ENCODE measurements at regions not wholly inside any gene's neighbourhood (a gene's known extent, or its start where the extent isn't known, plus 50 kb on each side); places are given as distances from the start of the nearest gene placed in this dataset.

GRCh38 chr11:19466314-19466713 is 225.6 kb upstream of the E2F8 start:
- Histone ChIP-seq H3K79me2 (ENCODE audit: control insufficient read depth in 1 of 2, insufficient read depth in 2 of 2, low read length in 2 of 2) (no peaks in the 10 kb centered on the region), H3K23me2 (ENCODE audit: low read depth, low read length) (no peaks in the 10 kb centered on the region), H3K27me3 (replicated peaks in 1 of 4; ENCODE audit: control insufficient read depth in 3 of 4, extremely low read depth in 1 of 4, insufficient read depth in 3 of 4, low read length in 3 of 4) (no peaks in the 10 kb centered on the region; a peak in 1 of 7 replicates), H3K18ac (ENCODE audit: extremely low read depth, low read length) (no peak overlapping the region), H3K4ac (replicated peaks; ENCODE audit: insufficient read length, low read depth, low read length) (no peak overlapping the region), H3K23ac (ENCODE audit: insufficient read length) (no peak overlapping the region), H3K9ac (replicated peaks in 1 of 4; ENCODE audit: extremely low read depth in 1 of 4, low read depth in 3 of 4, low read length in 3 of 4) (no peak overlapping the region), H4K91ac (replicated peaks; ENCODE audit: insufficient read length, low read length) (no peak overlapping the region), H3K56ac (replicated peaks; ENCODE audit: insufficient read length, low read depth, low read length) (no peak overlapping the region), H3K4me3 (ENCODE audit: extremely low read depth in 1 of 4, insufficient read depth in 2 of 4, low read depth in 3 of 4, low read length in 4 of 4) (no peak overlapping the region), H2AK5ac (ENCODE audit: low read depth, low read length) (no peak overlapping the region), H3K4me1 (replicated peaks in 1 of 4; ENCODE audit: control insufficient read depth in 3 of 4, insufficient read depth in 4 of 4, low read length in 3 of 4) (no peaks in the 10 kb centered on the region), H2BK5ac (ENCODE audit: low read depth, low read length) (no peak overlapping the region), H2BK15ac (ENCODE audit: low read length) (no peak overlapping the region), H3K79me1 (ENCODE audit: low read depth, low read length) (no peaks in the 10 kb centered on the region), H3K14ac (ENCODE audit: insufficient read length) (no peak overlapping the region), H4K20me1 (replicated peaks in 1 of 2; ENCODE audit: control insufficient read depth in 1 of 2, insufficient read depth in 2 of 2, low read length in 2 of 2) (no peaks in the 10 kb centered on the region), H3K36me3 (ENCODE audit: control insufficient read depth in 2 of 4, insufficient read depth in 4 of 4, low read length in 3 of 4) (no peaks in the 10 kb centered on the region), H2BK12ac (ENCODE audit: low read depth, low read length) (no peak overlapping the region), H2BK120ac (replicated peaks; ENCODE audit: low read depth, low read length) (no peak overlapping the region), H3K9me3 (ENCODE audit: insufficient read depth in 2 of 2, low read depth in 1 of 2, low read length in 1 of 2) (no peaks in the 10 kb centered on the region), H3K4me2 (ENCODE audit: insufficient read depth in 1 of 2, low read depth in 2 of 2, low read length in 2 of 2) (no peak overlapping the region), H2AFZ (ENCODE audit: low read length) (no peak overlapping the region), H4K5ac (ENCODE audit: insufficient read length, low read depth, low read length) (no peak overlapping the region), H2BK20ac (ENCODE audit: low read length) (no peak overlapping the region), H3K27ac (ENCODE audit: low read depth, low read length) (no peak overlapping the region), H4K8ac (ENCODE audit: extremely low read depth, insufficient read depth, low read length) (peak overlapping the region; percentile 7; the same call in 1 of the 2 replicates)
- DNase-seq (ENCODE audit: low read depth in 1 of 2, low spot score in 2 of 2) (no peak), FAIRE-seq (no peak)
- 89% methylated on average over 7 of the region's 7 CpGs; no CpG with 5 or more reads in 1 of the 2 experiments for WGBS, 2 experiments (ENCODE audit: extremely low coverage in 1 of 2, insufficient coverage in 1 of 2, insufficient read length in 1 of 2, insufficient replicate concordance in 2 of 2, low coverage in 1 of 2, low lambda C conversion rate in 2 of 2, missing lambda C conversion rate in 1 of 2)
- ChIA-PET POLR2A (ENCODE audit: partially characterized antibody) (interaction anchor here (1.2 kb wide), 1 partner anchor 60 kb away, joined by 3 read pairs; no protein-coding TSS in a partner anchor), CTCF (ENCODE audit: partially characterized antibody) (no interaction called here)
- TF ChIP-seq CBX5 (IDR thresholded peaks at IDR 0.05; ENCODE audit: low read depth, low read length) (no peak), SIRT6 (IDR thresholded peaks at IDR 0.05; ENCODE audit: low read length) (no peak), KDM5A (IDR thresholded peaks at IDR 0.05; ENCODE audit: low read length) (no peak), SUZ12 (IDR thresholded peaks at IDR 0.05; ENCODE audit: low read length) (no peak), CEBPB (IDR thresholded peaks at IDR 0.05; ENCODE audit: low read depth, low read length) (no peak), CHD1 (IDR thresholded peaks at IDR 0.05; ENCODE audit: low read depth, low read length) (no peak), POU5F1 (IDR thresholded peaks at IDR 0.05; ENCODE audit: low read depth, low read length) (no peak), POLR2A (IDR thresholded peaks at IDR 0.05; ENCODE audit: control extremely low read depth in 1 of 2, low read depth in 2 of 2, low read length in 2 of 2) (no peak), POLR2AphosphoS5 (IDR thresholded peaks at IDR 0.05; ENCODE audit: low read depth, low read length) (no peak), ASH2L (IDR thresholded peaks at IDR 0.05; ENCODE audit: low read length) (no peak), SIN3A (conservative IDR thresholded peaks at IDR 0.05 in 1 of 2, IDR thresholded peaks at IDR 0.05 in 1 of 2; ENCODE audit: low read depth in 1 of 2, low read length in 2 of 2) (no peak)
- TF ChIP-seq, protein P1, sequence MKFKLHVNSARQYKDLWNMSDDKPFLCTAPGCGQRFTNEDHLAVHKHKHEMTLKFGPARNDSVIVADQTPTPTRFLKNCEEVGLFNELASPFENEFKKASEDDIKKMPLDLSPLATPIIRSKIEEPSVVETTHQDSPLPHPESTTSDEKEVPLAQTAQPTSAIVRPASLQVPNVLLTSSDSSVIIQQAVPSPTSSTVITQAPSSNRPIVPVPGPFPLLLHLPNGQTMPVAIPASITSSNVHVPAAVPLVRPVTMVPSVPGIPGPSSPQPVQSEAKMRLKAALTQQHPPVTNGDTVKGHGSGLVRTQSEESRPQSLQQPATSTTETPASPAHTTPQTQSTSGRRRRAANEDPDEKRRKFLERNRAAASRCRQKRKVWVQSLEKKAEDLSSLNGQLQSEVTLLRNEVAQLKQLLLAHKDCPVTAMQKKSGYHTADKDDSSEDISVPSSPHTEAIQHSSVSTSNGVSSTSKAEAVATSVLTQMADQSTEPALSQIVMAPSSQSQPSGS (IDR thresholded peaks at IDR 0.05; ENCODE audit: low read length), result no peak
- TF ChIP-seq, protein P2, sequence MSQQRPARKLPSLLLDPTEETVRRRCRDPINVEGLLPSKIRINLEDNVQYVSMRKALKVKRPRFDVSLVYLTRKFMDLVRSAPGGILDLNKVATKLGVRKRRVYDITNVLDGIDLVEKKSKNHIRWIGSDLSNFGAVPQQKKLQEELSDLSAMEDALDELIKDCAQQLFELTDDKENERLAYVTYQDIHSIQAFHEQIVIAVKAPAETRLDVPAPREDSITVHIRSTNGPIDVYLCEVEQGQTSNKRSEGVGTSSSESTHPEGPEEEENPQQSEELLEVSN (IDR thresholded peaks at IDR 0.05), result no peak
